A172 (cell line): ENCODE measurements at regions not wholly inside any gene's neighbourhood (a gene's known extent, or its start where the extent isn't known, plus 50 kb on each side); places are given as distances from the start of the nearest gene placed in this dataset.
A peak's percentile ranks its signal among the peaks of the same experiment; 100 is the strongest.
"Not testable (repeated sequence)": the region's sequence is repeated elsewhere in the genome, so short reads cannot be mapped to it uniquely, and the experiment has no call there.

Experiments
- DNase-seq: peaks from one replicate; pipeline ENCODE4 v3.0.0-alpha.2; 2015; ENCODE audit warnings: low spot score

GRCh38 chr13:74248477-74248876 lies 114.3 kb upstream of the KLF12 start:
- DNase-seq: no peak

GRCh38 chr13:74246487-74246886 lies 112.3 kb upstream of the KLF12 start:
- no peak for DNase-seq

- peak; percentile 49 for DNase-seq
Observed at GRCh38 chr13:74243637-74244526, 109.7 kb upstream of the KLF12 start.

- not testable (repeated sequence) for DNase-seq
Observed at GRCh38 chr13:74241343-74241742, 107.1 kb upstream of the KLF12 start.

GRCh38 chr13:74230984-74231501 lies 96.8 kb upstream of the KLF12 start:
- DNase-seq: no peak

GRCh38 chr13:74229242-74229641 lies 95.0 kb upstream of the KLF12 start:
- DNase-seq: no peak

- no peak for DNase-seq
Observed at GRCh38 chr13:74227476-74228158, 93.4 kb upstream of the KLF12 start.

- no peak for DNase-seq
Observed at GRCh38 chr13:74226791-74227475, 92.7 kb upstream of the KLF12 start.

- DNase-seq: no peak
Observed at GRCh38 chr13:74221752-74222151, 87.5 kb upstream of the KLF12 start.

- DNase-seq: no peak
Observed at GRCh38 chr13:74219566-74219965, 85.4 kb upstream of the KLF12 start.

- DNase-seq: no peak
Observed at GRCh38 chr13:74218291-74218690, 84.1 kb upstream of the KLF12 start.

- DNase-seq: no peak
Observed at GRCh38 chr13:74217811-74218210, 83.6 kb upstream of the KLF12 start.

GRCh38 chr13:74215420-74215819 lies 81.2 kb upstream of the KLF12 start:
- DNase-seq: no peak

GRCh38 chr13:74214321-74214720 lies 80.1 kb upstream of the KLF12 start:
- DNase-seq: no peak

- peak; percentile 81 for DNase-seq
Observed at GRCh38 chr13:74210693-74211393, 76.6 kb upstream of the KLF12 start.

- no peak for DNase-seq
Observed at GRCh38 chr13:74206855-74207254, 72.7 kb upstream of the KLF12 start.

- DNase-seq: peak; percentile 65
Observed at GRCh38 chr13:74206061-74206561, 71.9 kb upstream of the KLF12 start.

- no peak for DNase-seq
Observed at GRCh38 chr13:74205313-74205690, 71.1 kb upstream of the KLF12 start.

GRCh38 chr13:74204602-74205312 lies 70.6 kb upstream of the KLF12 start:
- peak; percentile 27 for DNase-seq

- no peak for DNase-seq
Observed at GRCh38 chr13:74203576-74203975, 69.4 kb upstream of the KLF12 start.
